IMR-90 (cell line): ENCODE measurements at regions not wholly inside any gene's neighbourhood (a gene's known extent, or its start where the extent isn't known, plus 50 kb on each side); places are given as distances from the start of the nearest gene placed in this dataset.

Experiments used
- ATAC-seq: fragments of 200-7000 bp; cut with Tn5 transposase; 2 replicates; pipeline ENCODE4 v1.9.1; 2020; ENCODE audit warnings: low read depth, mild to moderate bottlenecking, moderate library complexity
- BruUV-seq: library from RNA; stranded (reverse); fragments of 400-500 nt; replicated peaks from 2 replicates; lab custom pipeline; 2021; lab: Mats Ljungman, UMichigan
- CTCF ChIA-PET: fragments of 300-600 bp; formaldehyde crosslinking; extraction: SDS; loops from one replicate; lab custom pipeline; 2021; ENCODE audit warnings: antibody characterized with exemption; lab: Yijun Ruan, JAX
- POLR2A ChIA-PET: fragments of 300-600 bp; sonication (Branson Sonifier 250); formaldehyde crosslinking; loops from one replicate; lab custom pipeline; 2022; ENCODE audit warnings: antibody characterized with exemption; ENCODE audit not compliant: unreplicated experiment; lab: Charles Lee
- DNase-seq: peaks from one replicate; pipeline ENCODE4 v3.0.0; 2013
- H2AFZ ChIP-seq: replicated peaks from 2 replicates; pipeline ENCODE3; 2013; ENCODE audit warnings: low read length, mild to moderate bottlenecking; ENCODE audit not compliant: poor library complexity
- H2AK5ac ChIP-seq: 2 replicates; pipeline ENCODE4 v1.6.1; 2013; ENCODE audit warnings: low read depth, low read length, inconsistent platforms
- H2AK9ac ChIP-seq: replicated peaks from 2 replicates; pipeline ENCODE3; 2013; ENCODE audit warnings: mild to moderate bottlenecking, low read depth, low read length, moderate library complexity; ENCODE audit not compliant: poor library complexity
- H2BK120ac ChIP-seq: 2 replicates; pipeline ENCODE4 v1.6.1; 2013; ENCODE audit warnings: low read depth, low read length, inconsistent platforms
- H2BK15ac ChIP-seq: 3 replicates; pipeline ENCODE4 v1.6.1; 2013; ENCODE audit warnings: low read depth, low read length, inconsistent platforms
- H2BK20ac ChIP-seq: 2 replicates; pipeline ENCODE4 v1.6.1; 2013; ENCODE audit warnings: low read depth, mild to moderate bottlenecking, inconsistent platforms, low read length, moderate library complexity
- H2BK5ac ChIP-seq: 2 replicates; pipeline ENCODE4 v1.6.1; 2013; ENCODE audit warnings: mild to moderate bottlenecking, low read depth, low read length, inconsistent platforms; ENCODE audit not compliant: poor library complexity, severe bottlenecking
- H3K14ac ChIP-seq: replicated peaks from 2 replicates; pipeline ENCODE4 v1.6.1; 2013; ENCODE audit warnings: low read depth, low read length, inconsistent platforms
- H3K18ac ChIP-seq: 2 replicates; pipeline ENCODE4 v1.6.1; 2013; ENCODE audit warnings: low read depth, low read length, control low read depth
- H3K23ac ChIP-seq: 2 replicates; pipeline ENCODE4 v1.6.1; 2013; ENCODE audit warnings: low read depth, low read length, inconsistent platforms
- H3K27ac ChIP-seq: 2 replicates; pipeline ENCODE4 v1.5.1; 2013; ENCODE audit warnings: mild to moderate bottlenecking, control low read depth, low read length; ENCODE audit not compliant: insufficient read depth
- H3K27me3 ChIP-seq: 2 replicates; pipeline ENCODE4 v1.6.1; 2013; ENCODE audit warnings: low read length; ENCODE audit not compliant: control insufficient read depth, insufficient read depth
- H3K36me3 ChIP-seq: 2 replicates; pipeline ENCODE4 v1.6.1; 2013; ENCODE audit warnings: low read length, mixed read lengths; ENCODE audit not compliant: control insufficient read depth, insufficient read depth
- H3K4ac ChIP-seq: 2 replicates; pipeline ENCODE4 v1.6.1; 2013; ENCODE audit warnings: low read depth, low read length, inconsistent platforms
- H3K4me1 ChIP-seq: 2 replicates; pipeline ENCODE4 v1.6.1; 2013; ENCODE audit warnings: low read length, mixed read lengths; ENCODE audit not compliant: control insufficient read depth, insufficient read depth
- H3K4me2 ChIP-seq: 2 replicates; pipeline ENCODE4 v1.6.1; 2013; ENCODE audit warnings: low read depth, mild to moderate bottlenecking, control low read depth, low read length, moderate library complexity
- H3K4me3 ChIP-seq: 2 replicates; pipeline ENCODE4 v1.5.1; 2013; ENCODE audit warnings: low read depth, mild to moderate bottlenecking, control low read depth, low read length, moderate library complexity; ENCODE audit not compliant: insufficient read depth
- H3K56ac ChIP-seq: 2 replicates; pipeline ENCODE4 v1.6.1; 2013; ENCODE audit warnings: low read length, inconsistent platforms; ENCODE audit not compliant: insufficient read depth; ENCODE audit errors: extremely low read depth
- H3K79me1 ChIP-seq, 2 experiments: 2 replicates each; pipeline ENCODE4 v1.6.1; 2013; ENCODE audit warnings: low read length in 2 of 2, inconsistent platforms in 1 of 2, low read depth in 1 of 2
- H3K9ac ChIP-seq: 2 replicates; pipeline ENCODE4 v1.6.1; 2013; ENCODE audit warnings: low read depth, low read length, control low read depth
- H3K9me1 ChIP-seq: 2 replicates; pipeline ENCODE4 v1.6.1; 2013; ENCODE audit warnings: low read length, inconsistent platforms; ENCODE audit not compliant: insufficient read depth
- H3K9me3 ChIP-seq: 2 replicates; pipeline ENCODE4 v1.6.1; 2013; ENCODE audit warnings: low read length; ENCODE audit not compliant: control insufficient read depth, insufficient read depth
- H4K20me1 ChIP-seq: 2 replicates; pipeline ENCODE4 v1.6.1; 2013; ENCODE audit warnings: low read length, inconsistent platforms; ENCODE audit not compliant: insufficient read depth
- H4K5ac ChIP-seq: 2 replicates; pipeline ENCODE4 v1.6.1; 2013; ENCODE audit warnings: mild to moderate bottlenecking, low read depth, low read length, control low read depth
- H4K8ac ChIP-seq, 2 experiments: 2 replicates each; pipeline ENCODE4 v1.6.1; 2013; ENCODE audit warnings: low read depth in 2 of 2, low read length in 2 of 2, control low read depth in 1 of 2, inconsistent platforms in 1 of 2
- H4K91ac ChIP-seq: 2 replicates; pipeline ENCODE4 v1.6.1; 2013; ENCODE audit warnings: low read depth, low read length, inconsistent platforms; ENCODE audit not compliant: insufficient read depth
- BHLHE40 ChIP-seq: fragments of 150-350 bp; IDR thresholded peaks from 2 replicates; pipeline ENCODE4 v1.6.1; 2016; ENCODE audit warnings: mild to moderate bottlenecking, low read depth, low read length
- CHD1 ChIP-seq: IDR thresholded peaks from 2 replicates; pipeline ENCODE4 v1.6.1; 2012; ENCODE audit warnings: low read depth, low read length, improper control_type of control experiment
- CTCF ChIP-seq: conservative IDR thresholded peaks from 2 replicates; pipeline ENCODE4 v1.5.1; 2012; ENCODE audit warnings: mild to moderate bottlenecking, low read depth, low read length, improper control_type of control experiment
- FOS ChIP-seq: fragments of 150-350 bp; IDR thresholded peaks from 2 replicates; pipeline ENCODE4 v1.6.1; 2016; ENCODE audit warnings: low read depth, low read length
- MAFK ChIP-seq: IDR thresholded peaks from 2 replicates; pipeline ENCODE4 v1.6.1; 2012; ENCODE audit warnings: low read depth, low read length, improper control_type of control experiment
- MAZ ChIP-seq: IDR thresholded peaks from 2 replicates; pipeline ENCODE4 v1.6.1; 2012; ENCODE audit warnings: low read depth, mild to moderate bottlenecking, low read length, improper control_type of control experiment, moderate library complexity, borderline replicate concordance
- MXI1 ChIP-seq: IDR thresholded peaks from 2 replicates; pipeline ENCODE4 v1.6.1; 2012; ENCODE audit warnings: low read depth, mild to moderate bottlenecking, low read length, moderate library complexity, borderline replicate concordance
- RCOR1 ChIP-seq: IDR thresholded peaks from 2 replicates; pipeline ENCODE4 v1.6.1; 2012; ENCODE audit warnings: mild to moderate bottlenecking, low read length, improper control_type of control experiment; ENCODE audit not compliant: insufficient replicate concordance
- SMC3 ChIP-seq: fragments of 150-350 bp; IDR thresholded peaks from 2 replicates; pipeline ENCODE4 v1.6.1; 2016; ENCODE audit warnings: low read depth, mild to moderate bottlenecking, antibody characterized with exemption, low read length, moderate library complexity
- WGBS, 2 experiments: methylation state at CpG; one replicate each; pipeline versions ENCODE4 v1.1.5 to v1.1.7; 2013; ENCODE audit warnings: missing lambda C conversion rate in 2 of 2; ENCODE audit not compliant: insufficient read length in 1 of 2; ENCODE audit errors: extremely low coverage in 2 of 2; 5-methylcytosine and 5-hydroxymethylcytosine counted together
- dilution Hi-C: fragments of 300-500 bp; cut with HindIII; formaldehyde crosslinking; loops from one replicate; pipeline ENCODE4 v1.14.3; 2018; ENCODE audit warnings: low sequenced_read_pairs; ENCODE audit not compliant: unreplicated experiment
- in situ Hi-C: fragments of 300-500 bp; cut with MboI; formaldehyde crosslinking; loops from 3 replicates; pipeline ENCODE4 v1.14.3; 2019; ENCODE audit warnings: low sequenced_read_pairs, inconsistent platforms, mixed read lengths
- intact Hi-C: fragments of 100-400 bp; cut with micrococcal nuclease; formaldehyde crosslinking; loops from 2 replicates; pipeline ENCODE4 v1.10.0; 2022
- TF ChIP-seq, protein P1 (sequence below): fragments of 150-350 bp; IDR thresholded peaks from 2 replicates; pipeline ENCODE4 v1.6.1; 2016; ENCODE audit warnings: low read depth, mild to moderate bottlenecking, low read length, moderate library complexity, borderline replicate concordance

GRCh38 chr2:118431586-118431985, 343.3 kb downstream of the INSIG2 start:
- POLR2A ChIA-PET: no interaction called here
- intact Hi-C loops: no loop called here

More at GRCh38 chr2:118431586-118431985, 343.3 kb downstream of the INSIG2 start:
- in situ Hi-C loops (no loop called here), dilution Hi-C loops (no loop called here)
- no peaks in the 10 kb centered on the region for H3K9me3 ChIP-seq
- H3K79me1 ChIP-seq: no peaks in the 10 kb centered on the region
- H2BK120ac ChIP-seq: no peak overlapping the region
- H4K5ac ChIP-seq: no peak overlapping the region
- H2AFZ ChIP-seq: no peak overlapping the region
- no peak overlapping the region for H3K4ac ChIP-seq
- no peak overlapping the region for H2AK9ac ChIP-seq
- no peak overlapping the region for H3K56ac ChIP-seq
- no peaks in the 10 kb centered on the region for H3K9me1 ChIP-seq
- no peaks in the 10 kb centered on the region for H3K36me3 ChIP-seq
- no peak for TF ChIP-seq MXI1
- TF ChIP-seq MAZ: no peak
- TF ChIP-seq SMC3: no peak
- TF ChIP-seq, protein P1, sequence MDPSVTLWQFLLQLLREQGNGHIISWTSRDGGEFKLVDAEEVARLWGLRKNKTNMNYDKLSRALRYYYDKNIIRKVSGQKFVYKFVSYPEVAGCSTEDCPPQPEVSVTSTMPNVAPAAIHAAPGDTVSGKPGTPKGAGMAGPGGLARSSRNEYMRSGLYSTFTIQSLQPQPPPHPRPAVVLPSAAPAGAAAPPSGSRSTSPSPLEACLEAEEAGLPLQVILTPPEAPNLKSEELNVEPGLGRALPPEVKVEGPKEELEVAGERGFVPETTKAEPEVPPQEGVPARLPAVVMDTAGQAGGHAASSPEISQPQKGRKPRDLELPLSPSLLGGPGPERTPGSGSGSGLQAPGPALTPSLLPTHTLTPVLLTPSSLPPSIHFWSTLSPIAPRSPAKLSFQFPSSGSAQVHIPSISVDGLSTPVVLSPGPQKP: no peak
- no peak for TF ChIP-seq CHD1
- no peak for TF ChIP-seq RCOR1
- TF ChIP-seq BHLHE40: no peak
- TF ChIP-seq CTCF: no peak
- TF ChIP-seq FOS: no peak
- no peak for TF ChIP-seq MAFK
- no peaks in the 10 kb centered on the region for H4K20me1 ChIP-seq
- H3K14ac ChIP-seq: no peak overlapping the region
- H4K8ac ChIP-seq: no peak overlapping the region
- no peak overlapping the region for H2BK5ac ChIP-seq
- H3K4me1 ChIP-seq: no peaks in the 10 kb centered on the region
- H3K23ac ChIP-seq: no peak overlapping the region
- no peak overlapping the region for H2AK5ac ChIP-seq
- H3K9ac ChIP-seq: no peak overlapping the region
- no peak overlapping the region for H3K18ac ChIP-seq
- CTCF ChIA-PET: no interaction called here
- DNase-seq (no peak), ATAC-seq (no peak)
- H3K4me3 ChIP-seq: no peak overlapping the region
- H4K91ac ChIP-seq: no peak overlapping the region
- no peak overlapping the region for H3K4me2 ChIP-seq
- no TSS peak for BruUV-seq
- H3K27ac ChIP-seq: no peak overlapping the region
- H3K27me3 ChIP-seq: no peaks in the 10 kb centered on the region
- H2BK20ac ChIP-seq: no peak overlapping the region
- WGBS, 2 experiments: 50% methylated on average over 1 of the region's 6 CpGs; no CpG with 5 or more reads in 1 of the 2 experiments
- no peak overlapping the region for H2BK15ac ChIP-seq
